ENCODE measurements at regions not wholly inside any gene's neighbourhood (a gene's known extent, or its start where the extent isn't known, plus 50 kb on each side); places are given as distances from the start of the nearest gene placed in this dataset.

DNA sequence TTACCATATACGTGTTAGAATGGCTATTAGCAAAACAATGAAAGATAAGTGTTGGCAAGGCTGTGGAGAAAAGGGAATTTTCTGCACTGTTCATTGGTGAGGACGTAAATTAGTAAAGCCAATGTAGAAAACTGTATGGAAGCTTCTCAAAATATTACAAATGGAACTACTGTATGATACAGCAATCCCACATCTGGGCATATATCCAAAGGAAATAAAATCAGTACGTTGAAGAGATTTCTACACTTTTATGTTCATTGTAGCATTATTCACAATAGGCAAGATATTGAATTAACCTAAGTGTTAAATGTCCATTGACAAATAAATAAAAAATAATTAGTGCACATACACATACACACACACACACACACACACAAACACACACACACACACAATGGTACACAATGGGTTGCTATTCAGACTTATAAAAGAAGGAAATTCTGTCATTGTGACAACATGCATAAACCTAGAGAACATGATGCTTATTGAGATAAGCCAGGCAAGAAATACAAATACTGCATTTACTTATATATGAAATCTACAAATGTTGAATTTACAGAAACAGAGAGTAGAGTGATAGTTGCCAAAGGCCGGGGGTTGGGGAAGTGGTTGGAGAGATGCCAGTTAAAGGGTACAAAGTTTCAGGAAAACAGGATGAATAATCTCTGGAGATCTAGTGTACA, 565.8 kb upstream of the LRRC4C start:
- TF ChIP-seq, protein P1, sequence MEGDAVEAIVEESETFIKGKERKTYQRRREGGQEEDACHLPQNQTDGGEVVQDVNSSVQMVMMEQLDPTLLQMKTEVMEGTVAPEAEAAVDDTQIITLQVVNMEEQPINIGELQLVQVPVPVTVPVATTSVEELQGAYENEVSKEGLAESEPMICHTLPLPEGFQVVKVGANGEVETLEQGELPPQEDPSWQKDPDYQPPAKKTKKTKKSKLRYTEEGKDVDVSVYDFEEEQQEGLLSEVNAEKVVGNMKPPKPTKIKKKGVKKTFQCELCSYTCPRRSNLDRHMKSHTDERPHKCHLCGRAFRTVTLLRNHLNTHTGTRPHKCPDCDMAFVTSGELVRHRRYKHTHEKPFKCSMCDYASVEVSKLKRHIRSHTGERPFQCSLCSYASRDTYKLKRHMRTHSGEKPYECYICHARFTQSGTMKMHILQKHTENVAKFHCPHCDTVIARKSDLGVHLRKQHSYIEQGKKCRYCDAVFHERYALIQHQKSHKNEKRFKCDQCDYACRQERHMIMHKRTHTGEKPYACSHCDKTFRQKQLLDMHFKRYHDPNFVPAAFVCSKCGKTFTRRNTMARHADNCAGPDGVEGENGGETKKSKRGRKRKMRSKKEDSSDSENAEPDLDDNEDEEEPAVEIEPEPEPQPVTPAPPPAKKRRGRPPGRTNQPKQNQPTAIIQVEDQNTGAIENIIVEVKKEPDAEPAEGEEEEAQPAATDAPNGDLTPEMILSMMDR (IDR thresholded peaks at IDR 0.05), result no peak
- TF ChIP-seq POLR2A (IDR thresholded peaks at IDR 0.05; ENCODE audit: low read depth), result no peak

Data from esophagus muscularis mucosa (tissue), 3 donors.